ENCODE measurements at regions not wholly inside any gene's neighbourhood (a gene's known extent, or its start where the extent isn't known, plus 50 kb on each side); places are given as distances from the start of the nearest gene placed in this dataset.
"Not testable (repeated sequence)": the region's sequence is repeated elsewhere in the genome, so short reads cannot be mapped to it uniquely, and the experiment has no call there.

GRCh38 chr12:84484798-84485197 lies 427.8 kb downstream of the SLC6A15 start:
- no peak for DNase-seq

GRCh38 chr12:84480803-84481202 lies 431.8 kb downstream of the SLC6A15 start:
- no peak for DNase-seq

GRCh38 chr12:84470361-84470760 lies 442.2 kb downstream of the SLC6A15 start:
- no peak for DNase-seq

- no peak for DNase-seq
These were observed 448.0 kb downstream of the SLC6A15 start for GRCh38 chr12:84464616-84465015.

- no peak for DNase-seq
These were observed 448.7 kb downstream of the SLC6A15 start for GRCh38 chr12:84463741-84464495.

GRCh38 chr12:84455598-84455997 lies 457.0 kb downstream of the SLC6A15 start:
- no peak for DNase-seq

GRCh38 chr12:84446478-84446877 lies 466.1 kb downstream of the SLC6A15 start:
- DNase-seq, result not testable (repeated sequence)

- no peak for DNase-seq
These were observed 476.5 kb downstream of the SLC6A15 start for GRCh38 chr12:84436134-84436533.

- DNase-seq, result no peak
These were observed 476.9 kb downstream of the SLC6A15 start for GRCh38 chr12:84435682-84436081.

- DNase-seq, result no peak
These were observed 490.3 kb downstream of the SLC6A15 start for GRCh38 chr12:84422340-84422739.

- DNase-seq, result no peak
These were observed 491.5 kb downstream of the SLC6A15 start for GRCh38 chr12:84421103-84421502.

- DNase-seq, result no peak
These were observed 496.0 kb downstream of the SLC6A15 start for GRCh38 chr12:84416626-84417025.

- no peak for DNase-seq
These were observed 496.7 kb downstream of the SLC6A15 start for GRCh38 chr12:84415946-84416345.

- no peak for DNase-seq
These were observed 498.9 kb downstream of the SLC6A15 start for GRCh38 chr12:84413656-84414055.

- DNase-seq, result no peak
These were observed 500.4 kb downstream of the SLC6A15 start for GRCh38 chr12:84412226-84412625.

GRCh38 chr12:84411031-84411430 lies 501.6 kb downstream of the SLC6A15 start:
- no peak for DNase-seq

- peak; percentile 7 for DNase-seq
These were observed 503.7 kb downstream of the SLC6A15 start for GRCh38 chr12:84408936-84409335.

GRCh38 chr12:84406720-84407119 lies 505.9 kb downstream of the SLC6A15 start:
- DNase-seq, result not testable (repeated sequence)

- no peak for DNase-seq
These were observed 514.8 kb downstream of the SLC6A15 start for GRCh38 chr12:84397846-84398245.

GRCh38 chr12:84397263-84397662 lies 515.3 kb downstream of the SLC6A15 start:
- peak; percentile 24 for DNase-seq

- not testable (repeated sequence) for DNase-seq
These were observed 521.4 kb downstream of the SLC6A15 start for GRCh38 chr12:84391176-84391575.

GRCh38 chr12:84384384-84384783 lies 528.2 kb downstream of the SLC6A15 start:
- no peak for DNase-seq

- DNase-seq, result not testable (repeated sequence)
These were observed 530.1 kb downstream of the SLC6A15 start for GRCh38 chr12:84382486-84382885.

- DNase-seq, result no peak
These were observed 536.3 kb downstream of the SLC6A15 start for GRCh38 chr12:84376320-84376719.
